DND-41 (cell line): ENCODE measurements at regions not wholly inside any gene's neighbourhood (a gene's known extent, or its start where the extent isn't known, plus 50 kb on each side); places are given as distances from the start of the nearest gene placed in this dataset.

ENCODE experiments used
- EZH2 ChIP-seq: IDR thresholded peaks from 3 replicates; pipeline ENCODE4 v1.6.1; 2012; ENCODE audit warnings: borderline replicate concordance, low read depth, mild to moderate bottlenecking, moderate library complexity, low read length, inconsistent platforms; ENCODE audit not compliant: severe bottlenecking
- TF ChIP-seq, protein P1 (sequence below): IDR thresholded peaks from 2 replicates; pipeline ENCODE4 v1.5.1; 2012; ENCODE audit warnings: borderline replicate concordance, low read length, moderate library complexity, mild to moderate bottlenecking; ENCODE audit not compliant: poor library complexity, severe bottlenecking; ENCODE audit errors: extremely low read depth

DNA sequence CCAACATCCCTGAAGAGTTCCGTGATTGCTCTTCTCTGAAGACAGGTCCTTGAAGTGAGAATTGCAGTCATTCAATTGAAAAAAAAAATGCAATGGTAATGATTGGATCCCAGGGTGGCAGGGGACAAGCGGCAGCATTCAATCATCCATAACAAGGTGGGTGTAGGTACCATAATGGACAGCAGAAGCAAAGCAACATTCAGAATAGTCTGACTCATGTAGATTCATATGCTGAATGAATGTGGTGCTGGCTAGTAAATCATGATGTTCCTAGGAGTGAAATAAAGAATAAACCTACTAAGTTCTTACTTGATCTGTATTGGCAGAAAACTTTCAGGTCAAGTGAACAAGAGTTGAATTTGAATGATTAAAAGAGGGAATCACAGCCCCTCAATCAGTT is 319.6 kb downstream of the GPATCH2 start:
- TF ChIP-seq, protein P1, sequence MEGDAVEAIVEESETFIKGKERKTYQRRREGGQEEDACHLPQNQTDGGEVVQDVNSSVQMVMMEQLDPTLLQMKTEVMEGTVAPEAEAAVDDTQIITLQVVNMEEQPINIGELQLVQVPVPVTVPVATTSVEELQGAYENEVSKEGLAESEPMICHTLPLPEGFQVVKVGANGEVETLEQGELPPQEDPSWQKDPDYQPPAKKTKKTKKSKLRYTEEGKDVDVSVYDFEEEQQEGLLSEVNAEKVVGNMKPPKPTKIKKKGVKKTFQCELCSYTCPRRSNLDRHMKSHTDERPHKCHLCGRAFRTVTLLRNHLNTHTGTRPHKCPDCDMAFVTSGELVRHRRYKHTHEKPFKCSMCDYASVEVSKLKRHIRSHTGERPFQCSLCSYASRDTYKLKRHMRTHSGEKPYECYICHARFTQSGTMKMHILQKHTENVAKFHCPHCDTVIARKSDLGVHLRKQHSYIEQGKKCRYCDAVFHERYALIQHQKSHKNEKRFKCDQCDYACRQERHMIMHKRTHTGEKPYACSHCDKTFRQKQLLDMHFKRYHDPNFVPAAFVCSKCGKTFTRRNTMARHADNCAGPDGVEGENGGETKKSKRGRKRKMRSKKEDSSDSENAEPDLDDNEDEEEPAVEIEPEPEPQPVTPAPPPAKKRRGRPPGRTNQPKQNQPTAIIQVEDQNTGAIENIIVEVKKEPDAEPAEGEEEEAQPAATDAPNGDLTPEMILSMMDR = no peak
- TF ChIP-seq EZH2 = no peak
